Astrocyte (in vitro differentiated cells and primary cell): ENCODE measurements at regions not wholly inside any gene's neighbourhood (a gene's known extent, or its start where the extent isn't known, plus 50 kb on each side); places are given as distances from the start of the nearest gene placed in this dataset.

Experiments used
- DNase-seq: peaks from one replicate; pipeline ENCODE4 v3.0.0-alpha.2; 2010; ENCODE audit warnings: low read depth
- FAIRE-seq: peaks from 2 replicates; lab custom pipeline; 2011; peaks lifted over from hg19 to GRCh38; lab: Jason Lieb, UNC
- H2AFZ ChIP-seq: 2 replicates; pipeline ENCODE4 v1.6.0; 2012; ENCODE audit warnings: low read depth, low read length, inconsistent platforms
- H3K27ac ChIP-seq: 2 replicates; pipeline ENCODE4 v1.5.1; 2011; ENCODE audit warnings: low read depth, low read length, inconsistent platforms
- H3K27me3 ChIP-seq: 2 replicates; pipeline ENCODE4 v1.6.0; 2011; ENCODE audit warnings: low read length, inconsistent platforms; ENCODE audit not compliant: insufficient read depth
- H3K36me3 ChIP-seq: 2 replicates; pipeline ENCODE4 v1.5.1; 2011; ENCODE audit warnings: low read length, inconsistent platforms; ENCODE audit not compliant: insufficient read depth
- H3K4me1 ChIP-seq: 2 replicates; pipeline ENCODE4 v1.5.1; 2011; ENCODE audit warnings: low read length, inconsistent platforms; ENCODE audit not compliant: insufficient read depth
- H3K4me2 ChIP-seq: 2 replicates; pipeline ENCODE4 v1.6.0; 2012; ENCODE audit warnings: low read length, inconsistent platforms
- H3K4me3 ChIP-seq: 2 replicates; pipeline ENCODE4 v1.5.1; 2011; ENCODE audit warnings: low read depth, mild to moderate bottlenecking, low read length, inconsistent platforms; ENCODE audit not compliant: insufficient read depth
- H3K79me2 ChIP-seq: 2 replicates; pipeline ENCODE4 v1.6.0; 2012; ENCODE audit warnings: mild to moderate bottlenecking, low read length, inconsistent platforms; ENCODE audit not compliant: insufficient read depth
- H3K9ac ChIP-seq: 2 replicates; pipeline ENCODE4 v1.6.0; 2012; ENCODE audit warnings: mild to moderate bottlenecking, low read length, inconsistent platforms
- H3K9me3 ChIP-seq: 2 replicates; pipeline ENCODE4 v1.5.1; 2012; ENCODE audit warnings: low read depth, mild to moderate bottlenecking, low read length, inconsistent platforms; ENCODE audit not compliant: insufficient read depth
- H4K20me1 ChIP-seq: 2 replicates; pipeline ENCODE4 v1.6.0; 2012; ENCODE audit warnings: low read length, inconsistent platforms; ENCODE audit not compliant: insufficient read depth
- H3K27ac Mint-ChIP-seq: one replicate; pipeline ENCODE4 v1.8.0; 2021; ENCODE audit warnings: mild to moderate bottlenecking, mixed read lengths; ENCODE audit not compliant: unreplicated experiment
- H3K27me3 Mint-ChIP-seq: one replicate; pipeline ENCODE4 v1.8.0; 2021; ENCODE audit warnings: low read depth, mixed read lengths; ENCODE audit not compliant: unreplicated experiment
- H3K36me3 Mint-ChIP-seq: one replicate; pipeline ENCODE4 v1.8.0; 2021; ENCODE audit warnings: low read depth, mixed read lengths; ENCODE audit not compliant: unreplicated experiment
- H3K4me1 Mint-ChIP-seq: one replicate; pipeline ENCODE4 v1.8.0; 2021; ENCODE audit warnings: low read depth, mixed read lengths; ENCODE audit not compliant: unreplicated experiment
- H3K4me3 Mint-ChIP-seq: one replicate; pipeline ENCODE4 v1.8.0; 2021; ENCODE audit warnings: mild to moderate bottlenecking, moderate library complexity, mixed read lengths; ENCODE audit not compliant: unreplicated experiment
- H3K9me3 Mint-ChIP-seq: one replicate; pipeline ENCODE4 v1.8.0; 2021; ENCODE audit warnings: mild to moderate bottlenecking, mixed read lengths; ENCODE audit not compliant: unreplicated experiment
- CTCF ChIP-seq: IDR thresholded peaks from 2 replicates; pipeline ENCODE4 v1.5.1; 2011; ENCODE audit warnings: low read depth, mild to moderate bottlenecking, inconsistent platforms, low read length, moderate library complexity; ENCODE audit not compliant: insufficient read depth
- EZH2 ChIP-seq: IDR thresholded peaks from 2 replicates; pipeline ENCODE4 v1.6.1; 2012; ENCODE audit warnings: mild to moderate bottlenecking, low read length, inconsistent platforms; ENCODE audit not compliant: insufficient read depth

GRCh38 chr3:87161417-87161816 is 65.7 kb upstream of the CHMP2B start:
- no peaks in the 10 kb centered on the region for H3K4me1 ChIP-seq
- Mint-ChIP-seq H3K27me3 (no peaks in the 10 kb centered on the region), H3K27ac (no peak overlapping the region), H3K9me3 (no peaks in the 10 kb centered on the region), H3K4me3 (no peak overlapping the region), H3K4me1 (peaks cover 9% of the 10 kb centered on the region), H3K36me3 (no peaks in the 10 kb centered on the region)
- no peaks in the 10 kb centered on the region for H4K20me1 ChIP-seq
- no peak overlapping the region for H3K27ac ChIP-seq
- H3K4me2 ChIP-seq, result no peak overlapping the region
- H3K36me3 ChIP-seq, result no peaks in the 10 kb centered on the region
- TF ChIP-seq CTCF (no peak), EZH2 (no peak)
- no peaks in the 10 kb centered on the region for H3K79me2 ChIP-seq
- DNase-seq (no peak), FAIRE-seq (no peak)
- no peaks in the 10 kb centered on the region for H3K27me3 ChIP-seq
- H2AFZ ChIP-seq, result no peak overlapping the region
- H3K4me3 ChIP-seq, result no peak overlapping the region
- H3K9ac ChIP-seq, result no peak overlapping the region
- no peaks in the 10 kb centered on the region for H3K9me3 ChIP-seq

GRCh38 chr3:87161013-87161412 is 66.1 kb upstream of the CHMP2B start:
- Histone ChIP-seq H3K4me1 (no peaks in the 10 kb centered on the region), H3K36me3 (no peaks in the 10 kb centered on the region), H3K27me3 (no peaks in the 10 kb centered on the region), H3K79me2 (no peaks in the 10 kb centered on the region), H3K9me3 (no peaks in the 10 kb centered on the region), H3K4me3 (no peak overlapping the region), H3K4me2 (no peak overlapping the region), H2AFZ (peak overlapping the region; percentile 27), H3K9ac (no peak overlapping the region), H4K20me1 (no peaks in the 10 kb centered on the region), H3K27ac (no peak overlapping the region)
- Mint-ChIP-seq H3K9me3 (no peaks in the 10 kb centered on the region), H3K36me3 (no peaks in the 10 kb centered on the region), H3K27ac (no peak overlapping the region), H3K27me3 (no peaks in the 10 kb centered on the region), H3K4me1 (peaks cover 9% of the 10 kb centered on the region), H3K4me3 (no peak overlapping the region)
- TF ChIP-seq EZH2, result no peak
- no peak for TF ChIP-seq CTCF
- DNase-seq (no peak), FAIRE-seq (no peak)

GRCh38 chr3:87158823-87159222 is 68.3 kb upstream of the CHMP2B start:
- TF ChIP-seq EZH2 (no peak), CTCF (no peak)
- Histone ChIP-seq H3K27me3 (no peaks in the 10 kb centered on the region), H2AFZ (no peak overlapping the region), H3K79me2 (no peaks in the 10 kb centered on the region), H3K4me1 (no peaks in the 10 kb centered on the region), H3K4me3 (no peak overlapping the region), H3K36me3 (no peaks in the 10 kb centered on the region), H3K27ac (no peak overlapping the region), H3K9ac (no peak overlapping the region), H4K20me1 (no peaks in the 10 kb centered on the region), H3K4me2 (no peak overlapping the region), H3K9me3 (no peaks in the 10 kb centered on the region)
- Mint-ChIP-seq H3K4me1 (peaks cover 9% of the 10 kb centered on the region), H3K36me3 (no peaks in the 10 kb centered on the region), H3K9me3 (no peaks in the 10 kb centered on the region), H3K4me3 (no peak overlapping the region), H3K27ac (no peak overlapping the region), H3K27me3 (no peaks in the 10 kb centered on the region)
- FAIRE-seq (no peak), DNase-seq (no peak)
